Suprapubic skin (tissue), 4 donors: ENCODE measurements at regions not wholly inside any gene's neighbourhood (a gene's known extent, or its start where the extent isn't known, plus 50 kb on each side); places are given as distances from the start of the nearest gene placed in this dataset.

ENCODE experiments used
- DNase-seq, 2 donors: peaks; one replicate each; pipeline ENCODE4 v3.0.0-alpha.2; 2019; ENCODE audit warnings: low spot score in 2 of 2
- H3K27ac ChIP-seq: fragments of 200-600 bp; sonication (generic); one replicate; pipeline ENCODE4 v1.5.1; 2019
- H3K27me3 ChIP-seq: fragments of 200-600 bp; sonication (generic); one replicate; pipeline ENCODE4 v1.5.1; 2019
- H3K36me3 ChIP-seq: fragments of 200-600 bp; sonication (generic); one replicate; pipeline ENCODE4 v1.5.1; 2019
- H3K4me1 ChIP-seq: fragments of 200-600 bp; sonication (generic); one replicate; pipeline ENCODE4 v1.5.1; 2019
- H3K4me3 ChIP-seq: fragments of 200-600 bp; sonication (generic); one replicate; pipeline ENCODE4 v1.5.1; 2019; ENCODE audit warnings: mild to moderate bottlenecking
- H3K9me3 ChIP-seq: fragments of 200-600 bp; sonication (generic); one replicate; pipeline ENCODE4 v1.5.1; 2019
- EP300 ChIP-seq: sonication (generic); formaldehyde crosslinking; IDR thresholded peaks from one replicate; pipeline ENCODE4 v1.6.1; 2017; ENCODE audit warnings: antibody characterized with exemption
- POLR2A ChIP-seq, 2 donors: fragments of 450-650 bp; IDR thresholded peaks; one replicate each; pipeline ENCODE4 v1.6.1; 2017; ENCODE audit warnings: antibody characterized with exemption in 2 of 2, mild to moderate bottlenecking in 2 of 2, moderate library complexity in 2 of 2
- POLR2AphosphoS5 ChIP-seq, 3 donors: sonication (generic); formaldehyde crosslinking; IDR thresholded peaks; one replicate each; pipeline ENCODE4 v1.6.1; 2017; ENCODE audit warnings: antibody characterized with exemption in 3 of 3
- WGBS: methylation state at CpG from one replicate; pipeline ENCODE4 v1.1.5; 2018; 5-methylcytosine and 5-hydroxymethylcytosine counted together
- TF ChIP-seq, protein P1 (sequence below), 2 donors: fragments of 200-600 bp in 1 of 2; fragments of 450-650 bp in 1 of 2; sonication (generic) in 1 of 2; IDR thresholded peaks; one replicate each; pipeline ENCODE4 v1.5.1; 2016 to 2019; ENCODE audit warnings: antibody characterized with exemption in 2 of 2, mild to moderate bottlenecking in 1 of 2, moderate library complexity in 1 of 2

DNA sequence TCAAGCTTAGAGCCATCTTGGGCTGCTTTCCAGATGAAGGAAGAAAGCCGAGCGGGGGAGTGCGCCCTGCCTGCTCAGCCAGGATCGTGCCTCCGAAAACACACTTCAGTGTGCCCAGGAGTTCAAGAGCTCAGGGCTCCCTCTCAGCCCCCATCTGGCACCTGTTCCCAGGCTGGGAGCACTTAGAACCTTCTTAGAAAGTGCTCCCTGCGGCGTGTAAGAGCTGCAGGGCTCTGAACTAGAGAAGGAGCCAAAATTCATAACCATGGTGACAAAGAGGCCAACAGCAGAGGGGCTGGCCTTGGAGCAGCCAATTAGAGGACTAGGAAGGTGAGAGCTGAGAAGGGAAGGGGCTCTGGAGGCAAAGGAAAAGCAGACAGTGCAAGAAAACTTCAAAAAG lies 59.0 kb upstream of the TNRC6C start:
- DNase-seq = no peak
- H3K27me3 ChIP-seq = peaks cover 8% of the 10 kb centered on the region
- TF ChIP-seq POLR2AphosphoS5 (IDR thresholded peaks at IDR 0.05) = no peak
- TF ChIP-seq, protein P1, sequence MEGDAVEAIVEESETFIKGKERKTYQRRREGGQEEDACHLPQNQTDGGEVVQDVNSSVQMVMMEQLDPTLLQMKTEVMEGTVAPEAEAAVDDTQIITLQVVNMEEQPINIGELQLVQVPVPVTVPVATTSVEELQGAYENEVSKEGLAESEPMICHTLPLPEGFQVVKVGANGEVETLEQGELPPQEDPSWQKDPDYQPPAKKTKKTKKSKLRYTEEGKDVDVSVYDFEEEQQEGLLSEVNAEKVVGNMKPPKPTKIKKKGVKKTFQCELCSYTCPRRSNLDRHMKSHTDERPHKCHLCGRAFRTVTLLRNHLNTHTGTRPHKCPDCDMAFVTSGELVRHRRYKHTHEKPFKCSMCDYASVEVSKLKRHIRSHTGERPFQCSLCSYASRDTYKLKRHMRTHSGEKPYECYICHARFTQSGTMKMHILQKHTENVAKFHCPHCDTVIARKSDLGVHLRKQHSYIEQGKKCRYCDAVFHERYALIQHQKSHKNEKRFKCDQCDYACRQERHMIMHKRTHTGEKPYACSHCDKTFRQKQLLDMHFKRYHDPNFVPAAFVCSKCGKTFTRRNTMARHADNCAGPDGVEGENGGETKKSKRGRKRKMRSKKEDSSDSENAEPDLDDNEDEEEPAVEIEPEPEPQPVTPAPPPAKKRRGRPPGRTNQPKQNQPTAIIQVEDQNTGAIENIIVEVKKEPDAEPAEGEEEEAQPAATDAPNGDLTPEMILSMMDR (IDR thresholded peaks at IDR 0.05) = no peak
- no peak for TF ChIP-seq EP300
- TF ChIP-seq POLR2A (IDR thresholded peaks at IDR 0.05) = no peak
- no peak overlapping the region for H3K27ac ChIP-seq
- WGBS = 48% methylated on average over 7 of the region's 7 CpGs
- no peaks in the 10 kb centered on the region for H3K9me3 ChIP-seq
- H3K4me3 ChIP-seq = no peak overlapping the region
- H3K36me3 ChIP-seq = no peaks in the 10 kb centered on the region
- no peaks in the 10 kb centered on the region for H3K4me1 ChIP-seq

DNA sequence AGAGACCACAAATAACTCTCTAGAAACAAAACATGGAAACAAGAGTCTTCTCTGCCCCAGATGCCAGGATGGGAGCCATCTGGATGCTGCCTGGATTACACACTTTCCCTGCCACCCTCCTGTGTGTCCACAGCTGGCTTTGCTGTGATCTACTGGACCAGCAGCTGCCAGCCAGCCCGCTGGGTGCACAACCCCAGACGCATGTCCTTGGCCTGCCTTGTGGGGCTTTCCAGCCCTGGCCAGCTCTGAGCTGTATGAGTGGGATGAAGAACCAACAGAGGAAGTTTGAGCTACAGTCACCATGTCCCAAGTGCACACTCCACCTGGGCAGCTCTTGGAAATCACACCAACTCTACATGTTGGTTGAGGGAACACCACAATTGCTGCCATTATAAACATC lies 57.0 kb upstream of the TNRC6C start:
- no CpG with 5 or more reads among the region's 2 CpGs for WGBS
- no peak overlapping the region for H3K27ac ChIP-seq
- no peaks in the 10 kb centered on the region for H3K9me3 ChIP-seq
- no peak overlapping the region for H3K4me3 ChIP-seq
- DNase-seq = no peak
- H3K4me1 ChIP-seq = no peaks in the 10 kb centered on the region
- H3K36me3 ChIP-seq = no peaks in the 10 kb centered on the region
- TF ChIP-seq POLR2AphosphoS5 (IDR thresholded peaks at IDR 0.05) = no peak
- H3K27me3 ChIP-seq = peaks cover 22% of the 10 kb centered on the region

DNA sequence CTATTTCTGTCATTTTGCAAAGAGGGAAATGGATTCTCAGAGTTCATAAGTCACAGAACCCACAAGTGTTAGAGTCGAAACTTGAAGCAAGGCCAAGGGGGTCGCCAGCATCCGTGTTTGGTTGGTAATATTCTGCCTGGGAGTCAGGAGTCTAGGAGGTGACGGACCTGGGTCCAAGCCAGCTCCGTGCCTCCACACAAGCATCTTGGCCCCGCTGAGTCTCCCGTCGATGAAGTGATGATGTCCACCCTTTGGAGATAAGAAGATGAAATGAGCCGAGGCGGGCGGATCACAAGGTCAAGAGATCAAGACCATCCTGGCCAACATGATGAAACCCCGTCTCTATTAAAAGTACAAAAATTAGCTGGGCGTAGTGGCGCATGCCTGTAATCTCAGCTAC lies 53.2 kb upstream of the TNRC6C start:
- Histone ChIP-seq H3K36me3 (no peaks in the 10 kb centered on the region), H3K4me1 (peaks cover 7% of the 10 kb centered on the region), H3K27me3 (peaks cover 46% of the 10 kb centered on the region), H3K9me3 (no peaks in the 10 kb centered on the region), H3K27ac (no peak overlapping the region), H3K4me3 (no peak overlapping the region)
- TF ChIP-seq EP300 (no peak), POLR2AphosphoS5 (IDR thresholded peaks at IDR 0.05) (no peak)
- TF ChIP-seq, protein P1 (IDR thresholded peaks at IDR 0.05) = no peak
- DNase-seq = no peak
- 77% methylated on average over 14 of the region's 14 CpGs for WGBS

DNA sequence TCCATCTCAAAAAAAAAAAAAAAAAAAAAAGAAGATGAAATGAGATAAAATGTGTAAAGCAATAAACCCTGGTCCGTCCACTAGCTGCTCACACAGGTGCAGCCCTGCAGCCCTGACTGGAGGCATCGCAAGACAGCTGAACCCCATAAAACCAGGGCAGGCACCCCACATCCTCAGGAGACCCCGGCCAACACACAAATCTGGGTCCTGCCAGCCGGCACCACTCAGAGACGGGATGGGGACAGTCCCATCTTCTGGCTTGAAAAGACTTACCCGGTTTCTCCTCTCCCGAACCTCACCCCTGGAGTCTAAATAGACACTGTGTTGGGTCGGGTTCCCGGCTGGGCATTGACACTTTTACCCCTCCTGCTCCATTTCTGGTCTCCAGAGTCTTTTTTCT lies 52.7 kb upstream of the TNRC6C start:
- Histone ChIP-seq H3K4me1 (peaks cover 7% of the 10 kb centered on the region), H3K27me3 (peaks cover 49% of the 10 kb centered on the region)

DNA sequence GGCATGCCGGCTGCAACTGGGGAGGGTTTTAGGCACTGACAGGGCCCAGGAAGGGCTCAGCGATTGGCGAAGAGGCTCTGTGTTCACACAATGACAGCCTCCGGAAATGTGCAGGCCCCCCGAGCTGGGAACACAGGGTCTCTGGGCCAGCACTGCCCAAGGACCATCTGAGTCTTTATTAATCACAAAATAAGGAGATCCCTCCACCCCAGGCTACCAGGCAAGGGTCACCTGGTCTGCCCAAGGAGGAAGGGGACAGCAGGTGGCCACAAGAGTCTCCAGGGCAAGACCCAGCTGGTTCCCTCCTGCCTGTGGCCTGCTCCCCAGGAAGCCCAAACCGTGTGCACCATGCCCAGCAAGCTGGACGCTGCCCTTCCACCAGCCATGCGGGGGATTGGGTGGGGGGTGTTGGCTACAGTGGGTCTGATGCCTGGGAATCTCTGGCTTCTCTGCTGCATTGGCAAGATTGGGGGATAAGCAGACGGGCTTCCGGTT lies 52.1 kb upstream of the TNRC6C start:
- no peak overlapping the region for H3K4me3 ChIP-seq
- TF ChIP-seq POLR2AphosphoS5 (IDR thresholded peaks at IDR 0.05) (no peak), POLR2A (IDR thresholded peaks at IDR 0.05) (no peak), EP300 (no peak)
- TF ChIP-seq, protein P1 (IDR thresholded peaks at IDR 0.05) = no peak
- H3K4me1 ChIP-seq = peaks cover 7% of the 10 kb centered on the region
- DNase-seq = no peak
- no peak overlapping the region for H3K27ac ChIP-seq
- 78% methylated on average over 8 of the region's 10 CpGs for WGBS
- no peaks in the 10 kb centered on the region for H3K36me3 ChIP-seq
- H3K27me3 ChIP-seq = peaks cover 50% of the 10 kb centered on the region
- no peaks in the 10 kb centered on the region for H3K9me3 ChIP-seq

More for the DNA sequence above, 52.7 kb upstream of the TNRC6C start:
- Histone ChIP-seq H3K27ac (no peak overlapping the region), H3K36me3 (no peaks in the 10 kb centered on the region), H3K9me3 (no peaks in the 10 kb centered on the region), H3K4me3 (no peak overlapping the region)
- no peak for DNase-seq
- 85% methylated on average over 9 of the region's 9 CpGs for WGBS
- TF ChIP-seq POLR2A (IDR thresholded peaks at IDR 0.05) (no peak), EP300 (no peak), POLR2AphosphoS5 (IDR thresholded peaks at IDR 0.05) (no peak)
- TF ChIP-seq, protein P1 (IDR thresholded peaks at IDR 0.05) = no peak
